A549 (cell line): ENCODE measurements at regions not wholly inside any gene's neighbourhood (a gene's known extent, or its start where the extent isn't known, plus 50 kb on each side); places are given as distances from the start of the nearest gene placed in this dataset.

Experiments used
- ATAC-seq, 2 experiments: fragments of 200-7000 bp in 1 of 2; fragments of >200 bp in 1 of 2; cut with Nextera tagmentation in 1 of 2; cut with Tn5 transposase in 1 of 2; 3 replicates each; pipeline versions ENCODE4 v1.8.0 to v1.9.1; 2018 to 2020; ENCODE audit warnings: mild to moderate bottlenecking in 1 of 2, moderate library complexity in 1 of 2
- CTCF ChIA-PET: fragments of 300-600 bp; sonication (Branson Sonifier 250); formaldehyde crosslinking; extraction: SDS; loops from one replicate; lab custom pipeline; 2021; ENCODE audit warnings: antibody characterized with exemption, inconsistent platforms; lab: Yijun Ruan, JAX
- POLR2A ChIA-PET: fragments of 350-600 bp; formaldehyde crosslinking; extraction: SDS; loops from one replicate; lab custom pipeline; 2021; ENCODE audit warnings: antibody characterized with exemption, inconsistent platforms; lab: Yijun Ruan, JAX
- DNase-seq, 2 experiments: peaks; one replicate each; pipeline versions ENCODE4 v3.0.0 to v3.0.0-alpha.2; 2011 to 2016; ENCODE audit warnings: low read depth in 1 of 2, low spot score in 1 of 2
- FAIRE-seq: peaks from 2 replicates; lab custom pipeline; 2011; peaks lifted over from hg19 to GRCh38; lab: Jason Lieb, UNC
- H3K27ac ChIP-seq, 2 experiments: fragments of >200 bp; sonication (Bioruptor Twin); formaldehyde crosslinking; 3 replicates each; pipeline ENCODE4 v1.5.1; 2016 to 2017
- H3K4me1 ChIP-seq: fragments of >200 bp; sonication (Bioruptor Twin); formaldehyde crosslinking; 3 replicates; pipeline ENCODE4 v1.6.1; 2016
- H3K4me2 ChIP-seq: fragments of >200 bp; sonication (Bioruptor Twin); formaldehyde crosslinking; 3 replicates; pipeline ENCODE4 v1.6.1; 2016
- H3K4me3 ChIP-seq: fragments of >200 bp; sonication (Bioruptor Twin); formaldehyde crosslinking; 3 replicates; pipeline ENCODE4 v1.5.1; 2016
- H3K9me3 ChIP-seq: fragments of >200 bp; sonication (Bioruptor Twin); formaldehyde crosslinking; 3 replicates; pipeline ENCODE4 v1.6.1; 2016
- CHD2 ChIP-seq: fragments of 150-350 bp; IDR thresholded peaks from 2 replicates; pipeline ENCODE4 v1.6.1; 2014; ENCODE audit warnings: low read length; ENCODE audit not compliant: partially characterized antibody
- ESRRA ChIP-seq: fragments of 150-350 bp; IDR thresholded peaks from 2 replicates; pipeline ENCODE4 v1.6.1; 2014; ENCODE audit warnings: mild to moderate bottlenecking, low read length, borderline replicate concordance
- FOSB ChIP-seq: fragments of 250-450 bp; sonication (Bioruptor Pico); IDR thresholded peaks from 2 replicates; pipeline ENCODE4 v1.5.0; 2020; ENCODE audit warnings: mild to moderate bottlenecking, moderate library complexity
- HDAC2 ChIP-seq: fragments of 200-600 bp; sonication (generic); IDR thresholded peaks from 2 replicates; pipeline ENCODE4 v1.6.1; 2016
- HOXA7 ChIP-seq: fragments of 250-450 bp; sonication (Bioruptor Pico); IDR thresholded peaks from 2 replicates; pipeline ENCODE4 v1.5.0; 2020; ENCODE audit warnings: mild to moderate bottlenecking, moderate library complexity
- HOXB13 ChIP-seq: fragments of 250-450 bp; sonication (Bioruptor Pico); IDR thresholded peaks from 2 replicates; pipeline ENCODE4 v1.5.0; 2020; ENCODE audit warnings: low read depth, mild to moderate bottlenecking, moderate library complexity
- HOXB5 ChIP-seq: fragments of 250-450 bp; sonication (Bioruptor Pico); IDR thresholded peaks from 2 replicates; pipeline ENCODE4 v1.5.0; 2020; ENCODE audit warnings: mild to moderate bottlenecking, moderate library complexity
- MAFK ChIP-seq: fragments of 450-650 bp; IDR thresholded peaks from 2 replicates; pipeline ENCODE4 v1.6.1; 2014; ENCODE audit not compliant: partially characterized antibody
- PHF8 ChIP-seq: fragments of 200-600 bp; sonication (generic); IDR thresholded peaks from 2 replicates; pipeline ENCODE4 v1.6.1; 2016; ENCODE audit warnings: low read depth, mild to moderate bottlenecking, antibody characterized with exemption, moderate library complexity, borderline replicate concordance
- POLR2AphosphoS2 ChIP-seq: conservative IDR thresholded peaks from 2 replicates; pipeline ENCODE4 v1.6.1; 2012; ENCODE audit warnings: low read length, improper control_type of control experiment, inconsistent platforms
- REST ChIP-seq: fragments of 200-600 bp; sonication (generic); IDR thresholded peaks from 2 replicates; pipeline ENCODE4 v1.6.1; 2016; ENCODE audit warnings: antibody characterized with exemption, mild to moderate bottlenecking, moderate library complexity
- RFX5 ChIP-seq: fragments of 450-650 bp; IDR thresholded peaks from 2 replicates; pipeline ENCODE4 v1.7.1; 2014; ENCODE audit warnings: antibody characterized with exemption, mild to moderate bottlenecking, moderate library complexity
- TFCP2L1 ChIP-seq: fragments of 250-450 bp; sonication (Bioruptor Pico); IDR thresholded peaks from 2 replicates; pipeline ENCODE4 v1.5.0; 2021; ENCODE audit warnings: mild to moderate bottlenecking
- ZFP36 ChIP-seq: fragments of 450-650 bp; IDR thresholded peaks from 2 replicates; pipeline ENCODE4 v1.6.1; 2014; ENCODE audit warnings: borderline replicate concordance; ENCODE audit not compliant: partially characterized antibody
- ZNF302 ChIP-seq: fragments of 250-450 bp; sonication (Bioruptor Pico); IDR thresholded peaks from 2 replicates; pipeline ENCODE4 v1.9.0; 2021; ENCODE audit warnings: inconsistent platforms, mild to moderate bottlenecking, moderate library complexity
- WGBS: methylation state at CpG from one replicate; pipeline ENCODE4 v1.1.6; 2017; ENCODE audit errors: missing lambda C conversion rate; 5-methylcytosine and 5-hydroxymethylcytosine counted together
- TF ChIP-seq, protein P1 (sequence below): fragments of 250-450 bp; sonication (Bioruptor Pico); IDR thresholded peaks from 2 replicates; pipeline ENCODE4 v1.5.0; 2021; ENCODE audit warnings: mild to moderate bottlenecking, moderate library complexity, borderline replicate concordance
- TF ChIP-seq, protein P2 (sequence below): fragments of 250-450 bp; sonication (Bioruptor Pico); IDR thresholded peaks from 2 replicates; pipeline ENCODE4 v1.5.0; 2020; ENCODE audit warnings: low read depth, mild to moderate bottlenecking, moderate library complexity

DNA sequence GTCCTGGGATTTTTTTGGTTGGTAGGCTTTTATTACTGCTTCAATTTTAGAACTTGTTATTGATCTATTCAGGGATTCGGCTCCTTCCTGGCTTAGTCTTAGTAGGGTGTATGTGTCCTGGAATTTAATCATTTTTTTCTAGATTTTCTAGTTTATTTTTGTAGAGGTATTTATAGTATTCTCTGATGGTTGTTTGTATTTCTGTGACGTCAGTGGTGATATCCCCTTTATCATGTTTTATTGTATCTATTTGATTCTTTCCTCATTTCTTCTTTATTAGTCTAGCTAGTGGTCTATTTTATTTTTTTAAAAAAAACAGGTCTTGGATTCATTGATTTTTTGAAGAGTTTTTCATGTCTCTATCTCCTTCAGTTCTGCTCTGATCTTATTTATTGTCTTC lies 193.3 kb upstream of the MAP2 start:
- Histone ChIP-seq H3K9me3 (no peaks in the 10 kb centered on the region), H3K4me1 (no peaks in the 10 kb centered on the region), H3K4me3 (no peak overlapping the region), H3K4me2 (no peak overlapping the region), H3K27ac (no peak overlapping the region)
- DNase-seq (no peak), ATAC-seq (no peak), FAIRE-seq (no peak)
- CTCF ChIA-PET, result no interaction called here
- TF ChIP-seq ESRRA (no peak), RFX5 (no peak), TFCP2L1 (CRISPR knock-in tag) (no peak), PHF8 (no peak), HOXB5 (no peak), MAFK (no peak), FOSB (CRISPR knock-in tag) (no peak), HOXB13 (no peak), HDAC2 (no peak), ZNF302 (CRISPR knock-in tag) (no peak), CHD2 (no peak), HOXA7 (CRISPR knock-in tag) (no peak), ZFP36 (no peak)
- TF ChIP-seq, protein P1, sequence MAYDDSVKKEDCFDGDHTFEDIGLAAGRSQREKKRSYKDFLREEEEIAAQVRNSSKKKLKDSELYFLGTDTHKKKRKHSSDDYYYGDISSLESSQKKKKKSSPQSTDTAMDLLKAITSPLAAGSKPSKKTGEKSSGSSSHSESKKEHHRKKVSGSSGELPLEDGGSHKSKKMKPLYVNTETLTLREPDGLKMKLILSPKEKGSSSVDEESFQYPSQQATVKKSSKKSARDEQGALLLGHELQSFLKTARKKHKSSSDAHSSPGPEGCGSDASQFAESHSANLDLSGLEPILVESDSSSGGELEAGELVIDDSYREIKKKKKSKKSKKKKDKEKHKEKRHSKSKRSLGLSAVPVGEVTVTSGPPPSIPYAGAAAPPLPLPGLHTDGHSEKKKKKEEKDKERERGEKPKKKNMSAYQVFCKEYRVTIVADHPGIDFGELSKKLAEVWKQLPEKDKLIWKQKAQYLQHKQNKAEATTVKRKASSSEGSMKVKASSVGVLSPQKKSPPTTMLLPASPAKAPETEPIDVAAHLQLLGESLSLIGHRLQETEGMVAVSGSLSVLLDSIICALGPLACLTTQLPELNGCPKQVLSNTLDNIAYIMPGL (CRISPR knock-in tag), result no peak
- TF ChIP-seq, protein P2, sequence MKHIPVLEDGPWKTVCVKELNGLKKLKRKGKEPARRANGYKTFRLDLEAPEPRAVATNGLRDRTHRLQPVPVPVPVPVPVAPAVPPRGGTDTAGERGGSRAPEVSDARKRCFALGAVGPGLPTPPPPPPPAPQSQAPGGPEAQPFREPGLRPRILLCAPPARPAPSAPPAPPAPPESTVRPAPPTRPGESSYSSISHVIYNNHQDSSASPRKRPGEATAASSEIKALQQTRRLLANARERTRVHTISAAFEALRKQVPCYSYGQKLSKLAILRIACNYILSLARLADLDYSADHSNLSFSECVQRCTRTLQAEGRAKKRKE (CRISPR knock-in tag), result no peak
- POLR2A ChIA-PET, result no interaction called here
- WGBS, result 14% methylated on average over 2 of the region's 2 CpGs

DNA sequence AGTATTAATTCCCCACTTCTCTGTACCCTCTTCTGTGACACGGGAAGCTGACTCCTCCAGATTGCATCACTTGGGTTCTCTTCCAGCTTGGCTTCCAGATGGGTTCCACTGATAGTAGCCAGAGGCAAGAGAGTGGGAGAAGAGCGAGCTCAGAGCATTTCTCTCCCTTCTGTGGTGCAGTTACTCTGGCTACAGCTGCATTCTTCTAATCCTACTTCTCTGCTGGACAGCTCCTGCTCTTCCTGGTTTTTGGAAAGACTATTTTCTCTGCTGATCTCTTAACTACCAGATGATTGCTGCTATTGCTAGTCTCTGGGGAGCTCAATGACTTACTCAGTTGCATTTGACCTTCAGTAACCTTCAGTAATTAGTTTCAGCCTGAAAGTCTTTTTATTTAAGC lies 187.5 kb upstream of the MAP2 start:
- 0% methylated on average over 2 of the region's 2 CpGs for WGBS
- DNase-seq (no peak), ATAC-seq (no peak)
- Histone ChIP-seq H3K27ac (no peak overlapping the region), H3K4me1 (no peaks in the 10 kb centered on the region), H3K4me3 (no peak overlapping the region)
- POLR2A ChIA-PET, result no interaction called here
- TF ChIP-seq REST (peak; percentile 64; the same call in 1 of the 2 replicates), POLR2AphosphoS2 (no peak)
- TF ChIP-seq, all 56 proteins: peak for 1
- Histone ChIP-seq H3K4me2 (no peak overlapping the region), H3K9me3 (no peaks in the 10 kb centered on the region)
- FAIRE-seq, result no peak
- CTCF ChIA-PET, result interaction anchor here (0.6 kb wide), 1 partner anchor 839 kb away, joined by 3 read pairs; no protein-coding TSS in a partner anchor
